HG03565 (cell line): ENCODE measurements at regions not wholly inside any gene's neighbourhood (a gene's known extent, or its start where the extent isn't known, plus 50 kb on each side); places are given as distances from the start of the nearest gene placed in this dataset.

Experiments
- ATAC-seq: cut with Tn5 transposase; IDR thresholded peaks from one replicate; pipeline ENCODE4 v1.9.1; 2021; ENCODE audit warnings: mild to moderate bottlenecking, moderate library complexity; ENCODE audit not compliant: unreplicated experiment

GRCh38 chrX:43560247-43560946 lies 95.7 kb upstream of the MAOA start:
- no peak for ATAC-seq

GRCh38 chrX:43562372-43562771 lies 93.7 kb upstream of the MAOA start:
- ATAC-seq, result no peak

DNA sequence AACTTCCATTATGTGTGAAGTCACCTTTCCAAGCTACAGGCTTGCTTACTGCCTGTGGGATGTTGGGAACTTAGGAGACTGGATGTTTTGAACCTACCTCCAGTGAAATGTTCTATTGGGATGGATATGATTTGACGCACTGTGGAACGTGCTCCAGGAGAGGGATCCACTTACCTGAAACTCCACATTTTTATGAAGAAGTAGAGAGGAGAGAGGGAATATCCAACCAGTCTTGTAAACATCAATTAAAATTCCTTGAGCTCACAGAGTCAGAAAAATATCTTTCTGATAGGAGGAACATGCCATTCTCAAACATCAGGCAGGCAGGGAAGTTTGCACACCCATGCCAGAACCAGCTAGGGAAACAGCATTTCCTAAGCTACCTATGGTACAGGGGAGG lies 91.1 kb upstream of the MAOA start:
- ATAC-seq, result no peak

DNA sequence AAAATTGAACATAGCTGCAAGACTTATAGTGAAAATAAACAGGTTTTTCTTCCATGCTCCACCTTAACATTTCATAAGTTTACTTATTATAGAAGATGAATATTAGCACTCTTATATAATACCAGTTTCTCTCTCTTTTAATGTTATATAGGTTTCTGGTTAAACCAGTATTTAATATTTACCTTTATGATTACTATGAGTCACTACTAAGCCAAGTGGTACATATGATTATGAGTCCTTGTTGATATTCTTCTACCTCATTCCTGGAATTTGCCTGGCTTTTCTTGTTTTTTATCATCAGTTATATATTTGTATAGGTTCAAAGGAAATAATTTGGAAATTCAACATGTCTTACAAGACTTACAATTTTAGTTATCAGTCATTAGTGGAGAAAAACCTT lies 89.9 kb upstream of the MAOA start:
- no peak for ATAC-seq

DNA sequence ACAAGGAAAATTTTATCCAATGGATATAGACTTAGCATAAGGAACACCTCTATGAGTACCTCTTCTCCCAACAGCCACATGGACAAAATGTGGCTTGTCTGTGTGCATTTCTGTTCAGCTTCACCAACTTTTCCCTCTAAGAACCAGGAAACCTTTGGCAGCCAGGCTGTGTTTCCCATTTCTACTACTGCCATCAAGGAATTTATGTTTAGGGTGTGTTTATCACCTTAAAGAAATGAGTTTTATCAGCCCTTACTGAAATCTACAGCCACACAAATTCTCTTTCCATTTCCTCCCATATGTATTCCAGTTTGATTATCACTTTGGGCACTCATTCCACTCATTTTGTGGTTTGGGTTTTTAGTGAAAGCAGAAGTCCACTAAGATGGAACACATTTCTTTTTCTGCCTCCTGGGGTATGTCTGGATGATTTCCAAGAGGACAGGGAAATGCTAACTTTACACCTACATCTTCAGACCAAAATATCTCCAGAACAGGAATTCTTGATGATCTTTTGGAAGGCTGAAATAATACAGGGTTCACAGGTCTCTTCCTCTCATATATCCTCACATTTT lies 82.6 kb upstream of the MAOA start:
- ATAC-seq, result no peak

DNA sequence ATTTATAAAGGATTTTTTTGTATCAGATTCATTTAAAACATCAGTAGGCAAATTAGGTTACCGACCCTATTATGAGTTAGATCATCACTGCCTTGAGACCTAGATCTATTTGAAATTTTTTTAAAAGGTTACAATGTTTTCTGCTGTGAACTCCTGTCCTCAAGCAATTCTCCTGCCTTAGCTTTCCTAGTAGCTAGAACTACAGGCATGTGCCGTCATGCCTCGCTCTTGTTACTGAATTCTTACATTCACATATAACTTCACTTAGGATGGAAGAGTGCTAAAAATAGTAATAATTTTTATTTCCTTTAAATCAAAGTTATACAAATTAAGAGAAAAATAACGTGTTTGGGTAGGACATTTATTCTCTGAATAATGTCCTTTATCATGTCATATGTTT lies 75.5 kb upstream of the MAOA start:
- no peak for ATAC-seq

GRCh38 chrX:43581167-43581566 lies 74.9 kb upstream of the MAOA start:
- no peak for ATAC-seq

DNA sequence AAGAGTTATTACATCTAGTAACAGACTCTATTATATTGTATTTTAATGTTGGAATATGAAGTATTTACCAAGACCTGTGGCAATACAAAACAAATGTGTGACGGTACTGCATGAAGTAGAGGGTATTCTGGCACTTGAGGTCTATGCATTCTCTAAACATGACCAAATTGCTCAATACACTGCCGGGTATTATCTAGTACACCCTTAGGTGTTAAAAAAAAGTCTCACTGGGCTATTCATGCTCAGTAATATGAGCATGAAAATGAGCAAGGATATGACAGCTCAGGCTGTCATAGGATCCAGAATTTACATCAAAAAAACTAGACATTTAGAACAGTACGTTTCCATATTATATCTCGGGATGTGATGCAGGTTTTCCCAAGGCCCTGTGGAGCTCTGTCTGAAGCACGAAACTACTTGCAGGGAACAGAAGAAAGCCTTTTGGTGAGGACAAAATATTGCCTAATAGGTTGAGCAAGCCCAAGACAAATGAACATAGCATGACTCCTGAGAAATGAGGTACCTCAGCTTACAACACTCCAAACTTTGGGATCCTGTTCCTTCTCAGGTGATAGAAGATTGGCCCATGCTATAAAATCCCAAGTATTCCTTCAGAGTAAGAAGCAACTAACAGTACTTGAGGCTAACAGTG lies 74.1 kb upstream of the MAOA start:
- ATAC-seq, result no peak

DNA sequence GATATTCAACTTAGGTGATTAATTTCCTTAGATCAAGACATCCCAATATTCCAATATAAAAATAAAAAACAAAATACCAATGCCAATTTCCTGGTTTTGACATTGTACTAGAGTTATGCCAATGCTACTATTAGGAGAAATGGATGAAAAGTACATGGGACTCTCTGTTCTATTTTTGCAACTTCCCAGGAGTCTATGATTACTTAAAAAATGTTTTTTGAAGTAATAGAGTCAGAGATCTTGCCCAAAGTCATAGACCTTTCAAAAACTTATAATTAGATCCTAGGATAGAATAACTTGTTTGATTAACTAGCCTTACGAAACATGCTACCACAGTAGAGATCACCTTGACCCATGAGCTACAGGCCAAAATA lies 73.6 kb upstream of the MAOA start:
- ATAC-seq, result no peak

GRCh38 chrX:43585922-43586321 lies 70.2 kb upstream of the MAOA start:
- ATAC-seq, result no peak

DNA sequence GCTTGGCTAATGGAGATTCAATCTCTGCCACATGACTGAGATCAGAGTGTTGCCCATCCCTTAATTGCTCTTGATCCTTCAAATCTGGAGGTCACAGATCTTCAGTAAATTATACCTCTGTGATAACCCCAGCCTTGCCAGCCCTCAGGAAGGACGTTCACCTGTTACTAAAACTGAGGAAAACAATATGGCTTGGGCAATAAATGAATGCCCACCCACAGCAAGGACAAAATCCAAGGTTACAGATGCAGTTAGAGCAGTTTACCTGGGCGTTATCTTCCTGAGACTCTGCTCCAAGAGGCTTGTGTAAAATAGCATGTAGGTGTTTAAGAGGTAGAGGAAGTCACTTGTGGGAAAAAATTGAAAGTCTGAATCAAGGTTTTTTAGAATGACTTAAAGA lies 69.3 kb upstream of the MAOA start:
- ATAC-seq, result no peak

- ATAC-seq, result no peak
These were observed 66.4 kb upstream of the MAOA start for GRCh38 chrX:43589735-43590134.

- no peak for ATAC-seq
These were observed 65.9 kb upstream of the MAOA start for GRCh38 chrX:43590150-43590549.

GRCh38 chrX:43592597-43592996 lies 63.5 kb upstream of the MAOA start:
- no peak for ATAC-seq

- no peak for ATAC-seq
These were observed 60.2 kb upstream of the MAOA start for GRCh38 chrX:43595931-43596330.

GRCh38 chrX:43604753-43605152 lies 51.3 kb upstream of the MAOA start:
- no peak for ATAC-seq

GRCh38 chrX:43605351-43605750 lies 50.7 kb upstream of the MAOA start:
- ATAC-seq, result no peak
